NB4 (cell line): ENCODE measurements at regions not wholly inside any gene's neighbourhood (a gene's known extent, or its start where the extent isn't known, plus 50 kb on each side); places are given as distances from the start of the nearest gene placed in this dataset.

ENCODE experiments used
- DNase-seq: peaks from one replicate; pipeline ENCODE4 v3.0.0; 2010; ENCODE audit warnings: low read depth
- H3K4me3 ChIP-seq: one replicate; pipeline ENCODE4 v1.5.1; 2011; ENCODE audit warnings: mild to moderate bottlenecking, low read depth, low read length, moderate library complexity
- MAX ChIP-seq: IDR thresholded peaks from 2 replicates; pipeline ENCODE4 v1.6.1; 2011; ENCODE audit warnings: low read depth, low read length
- MYC ChIP-seq: IDR thresholded peaks from 2 replicates; pipeline ENCODE4 v1.6.1; 2011; ENCODE audit warnings: low read depth, low read length
- POLR2A ChIP-seq: IDR thresholded peaks from 2 replicates; pipeline ENCODE4 v1.6.1; 2011; ENCODE audit warnings: mild to moderate bottlenecking; ENCODE audit not compliant: insufficient read length; ENCODE audit errors: extremely low read depth
- TF ChIP-seq, protein P1 (sequence below): IDR thresholded peaks from one replicate; pipeline ENCODE4 v1.5.1; 2012; ENCODE audit warnings: low read depth, low read length

GRCh38 chr12:98137278-98137677, 378.1 kb upstream of the TMPO start:
- TF ChIP-seq POLR2A = no peak
- TF ChIP-seq, protein P1, sequence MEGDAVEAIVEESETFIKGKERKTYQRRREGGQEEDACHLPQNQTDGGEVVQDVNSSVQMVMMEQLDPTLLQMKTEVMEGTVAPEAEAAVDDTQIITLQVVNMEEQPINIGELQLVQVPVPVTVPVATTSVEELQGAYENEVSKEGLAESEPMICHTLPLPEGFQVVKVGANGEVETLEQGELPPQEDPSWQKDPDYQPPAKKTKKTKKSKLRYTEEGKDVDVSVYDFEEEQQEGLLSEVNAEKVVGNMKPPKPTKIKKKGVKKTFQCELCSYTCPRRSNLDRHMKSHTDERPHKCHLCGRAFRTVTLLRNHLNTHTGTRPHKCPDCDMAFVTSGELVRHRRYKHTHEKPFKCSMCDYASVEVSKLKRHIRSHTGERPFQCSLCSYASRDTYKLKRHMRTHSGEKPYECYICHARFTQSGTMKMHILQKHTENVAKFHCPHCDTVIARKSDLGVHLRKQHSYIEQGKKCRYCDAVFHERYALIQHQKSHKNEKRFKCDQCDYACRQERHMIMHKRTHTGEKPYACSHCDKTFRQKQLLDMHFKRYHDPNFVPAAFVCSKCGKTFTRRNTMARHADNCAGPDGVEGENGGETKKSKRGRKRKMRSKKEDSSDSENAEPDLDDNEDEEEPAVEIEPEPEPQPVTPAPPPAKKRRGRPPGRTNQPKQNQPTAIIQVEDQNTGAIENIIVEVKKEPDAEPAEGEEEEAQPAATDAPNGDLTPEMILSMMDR = no peak
- TF ChIP-seq MYC = no peak

GRCh38 chr12:98144953-98145352, 370.4 kb upstream of the TMPO start:
- no peak for DNase-seq
- TF ChIP-seq POLR2A (no peak), MAX (no peak), MYC (no peak)
- TF ChIP-seq, protein P1 = no peak
- no peak overlapping the region for H3K4me3 ChIP-seq

More at GRCh38 chr12:98137278-98137677, 378.1 kb upstream of the TMPO start:
- no peak for DNase-seq
- H3K4me3 ChIP-seq = no peak overlapping the region

DNA sequence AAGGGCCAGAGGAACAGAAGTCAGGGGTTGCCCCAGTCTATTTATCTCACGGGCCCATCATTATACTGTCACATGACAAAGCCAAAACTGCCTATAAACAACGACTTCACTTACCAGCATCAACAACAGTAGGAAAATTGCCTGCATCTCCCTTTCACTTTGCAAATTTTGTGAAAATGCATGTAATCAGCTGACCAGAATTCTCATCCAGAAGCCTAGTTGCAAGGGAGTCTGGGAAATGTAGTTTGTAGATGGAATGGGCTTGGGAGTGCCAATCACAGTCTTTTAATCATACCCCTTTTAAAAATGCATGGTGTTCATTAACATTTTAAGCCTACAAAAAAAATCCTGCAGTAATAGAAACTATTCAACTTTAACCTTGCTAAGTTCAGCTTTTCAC, 369.3 kb upstream of the TMPO start:
- TF ChIP-seq MAX (no peak), MYC (no peak), POLR2A (no peak)
- TF ChIP-seq, protein P1 = no peak
- no peak overlapping the region for H3K4me3 ChIP-seq
- no peak for DNase-seq

DNA sequence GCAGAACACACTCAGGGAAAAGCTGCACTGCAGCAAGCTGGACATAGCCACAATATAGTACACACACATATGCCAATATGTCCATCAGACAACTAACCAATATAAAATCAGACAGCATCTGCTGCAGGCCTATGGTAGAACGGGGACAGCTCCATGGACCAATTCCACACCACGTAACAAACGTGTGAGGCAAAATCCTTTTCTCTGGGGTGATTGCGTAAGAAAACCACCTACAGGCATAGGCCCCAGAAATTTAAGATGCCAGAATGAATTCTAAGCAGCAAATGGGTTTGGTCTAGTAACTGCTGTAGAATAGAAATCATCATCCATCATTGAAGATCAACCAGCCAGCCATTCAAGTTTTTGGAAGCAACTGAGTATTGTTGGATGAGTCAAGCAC, 368.9 kb upstream of the TMPO start:
- TF ChIP-seq MYC (no peak), POLR2A (no peak), MAX (no peak)
- TF ChIP-seq, protein P1 = no peak
- H3K4me3 ChIP-seq = no peak overlapping the region
- DNase-seq = no peak

GRCh38 chr12:98149270-98149669, 366.1 kb upstream of the TMPO start:
- no peak for DNase-seq
- no peak for TF ChIP-seq MYC
- TF ChIP-seq POLR2A = no peak
- no peak overlapping the region for H3K4me3 ChIP-seq

GRCh38 chr12:98149691-98150210, 365.6 kb upstream of the TMPO start:
- no peak overlapping the region for H3K4me3 ChIP-seq
- TF ChIP-seq POLR2A (no peak), MAX (no peak), MYC (no peak)
- TF ChIP-seq, protein P1 = no peak
- no peak for DNase-seq
